ENCODE measurements at regions not wholly inside any gene's neighbourhood (a gene's known extent, or its start where the extent isn't known, plus 50 kb on each side); places are given as distances from the start of the nearest gene placed in this dataset.
"Not testable (repeated sequence)": the region's sequence is repeated elsewhere in the genome, so short reads cannot be mapped to it uniquely, and the experiment has no call there.

- FAIRE-seq: no peak
- no peak for DNase-seq (ENCODE audit: insufficient read length)
- TF ChIP-seq TAF1 (IDR thresholded peaks at IDR 0.05; ENCODE audit: borderline replicate concordance, low read depth, low read length): no peak
- no peak for TF ChIP-seq POLR2AphosphoS5 (IDR thresholded peaks at IDR 0.05; ENCODE audit: low read depth, low read length)
- no peak for TF ChIP-seq POLR2A (IDR thresholded peaks at IDR 0.05; ENCODE audit: low read depth, low read length)
Observed at GRCh38 chr12:131229426-131230339, 276.0 kb downstream of the ADGRD1 start.

- FAIRE-seq (no peak), DNase-seq (ENCODE audit: insufficient read length) (no peak)
- TF ChIP-seq TAF1 (IDR thresholded peaks at IDR 0.05; ENCODE audit: borderline replicate concordance, low read depth, low read length) (no peak), POLR2AphosphoS5 (IDR thresholded peaks at IDR 0.05; ENCODE audit: low read depth, low read length) (no peak), POLR2A (IDR thresholded peaks at IDR 0.05; ENCODE audit: low read depth, low read length) (no peak)
Observed at GRCh38 chr12:131230340-131231031, 276.8 kb downstream of the ADGRD1 start.

- DNase-seq (ENCODE audit: insufficient read length): no peak
- no peak for TF ChIP-seq POLR2A (IDR thresholded peaks at IDR 0.05; ENCODE audit: low read depth, low read length)
- TF ChIP-seq POLR2AphosphoS5 (IDR thresholded peaks at IDR 0.05; ENCODE audit: low read depth, low read length): no peak
- TF ChIP-seq TAF1 (IDR thresholded peaks at IDR 0.05; ENCODE audit: borderline replicate concordance, low read depth, low read length): no peak
- FAIRE-seq: no peak
Observed at GRCh38 chr12:131231032-131231980, 277.6 kb downstream of the ADGRD1 start.

GRCh38 chr12:131232036-131232435 is 278.3 kb downstream of the ADGRD1 start:
- DNase-seq (ENCODE audit: insufficient read length): no peak
- TF ChIP-seq POLR2A (IDR thresholded peaks at IDR 0.05; ENCODE audit: low read depth, low read length) (no peak), POLR2AphosphoS5 (IDR thresholded peaks at IDR 0.05; ENCODE audit: low read depth, low read length) (no peak), TAF1 (IDR thresholded peaks at IDR 0.05; ENCODE audit: borderline replicate concordance, low read depth, low read length) (no peak)
- no peak for FAIRE-seq

GRCh38 chr12:131232872-131233271 is 279.2 kb downstream of the ADGRD1 start:
- not testable (repeated sequence) for DNase-seq (ENCODE audit: insufficient read length); FAIRE-seq

- not testable (repeated sequence) for FAIRE-seq; DNase-seq (ENCODE audit: insufficient read length)
Observed at GRCh38 chr12:131233850-131234789, 280.4 kb downstream of the ADGRD1 start.

GRCh38 chr12:131234841-131235271 is 281.1 kb downstream of the ADGRD1 start:
- FAIRE-seq; DNase-seq (ENCODE audit: insufficient read length): not testable (repeated sequence)

- no peak for DNase-seq (ENCODE audit: insufficient read length)
- TF ChIP-seq TAF1 (IDR thresholded peaks at IDR 0.05; ENCODE audit: borderline replicate concordance, low read depth, low read length) (no peak), POLR2AphosphoS5 (IDR thresholded peaks at IDR 0.05; ENCODE audit: low read depth, low read length) (no peak), POLR2A (IDR thresholded peaks at IDR 0.05; ENCODE audit: low read depth, low read length) (no peak)
- no peak for FAIRE-seq
Observed at GRCh38 chr12:131235871-131236271, 282.2 kb downstream of the ADGRD1 start.

GRCh38 chr12:131239384-131240094 is 285.8 kb downstream of the ADGRD1 start:
- DNase-seq (ENCODE audit: insufficient read length) (no peak), FAIRE-seq (peak; percentile 5)
- TF ChIP-seq POLR2A (IDR thresholded peaks at IDR 0.05; ENCODE audit: low read depth, low read length) (no peak), POLR2AphosphoS5 (IDR thresholded peaks at IDR 0.05; ENCODE audit: low read depth, low read length) (no peak), TAF1 (IDR thresholded peaks at IDR 0.05; ENCODE audit: borderline replicate concordance, low read depth, low read length) (no peak)

- FAIRE-seq (no peak), DNase-seq (ENCODE audit: insufficient read length) (no peak)
- no peak for TF ChIP-seq POLR2AphosphoS5 (IDR thresholded peaks at IDR 0.05; ENCODE audit: low read depth, low read length)
Observed at GRCh38 chr12:131241517-131241916, 287.8 kb downstream of the ADGRD1 start.

Data from GM12892 (cell line).